ENCODE measurements at regions not wholly inside any gene's neighbourhood (a gene's known extent, or its start where the extent isn't known, plus 50 kb on each side); places are given as distances from the start of the nearest gene placed in this dataset.

GRCh38 chrX:82196866-82197265 is 995.0 kb downstream of the SH3BGRL start:
- POLR2A ChIA-PET: no interaction called here
- no peak for DNase-seq (ENCODE audit: low read depth)
- Histone ChIP-seq H3K4me3 (ENCODE audit: low read depth, low read length) (no peak overlapping the region), H3K27me3 (ENCODE audit: control insufficient read depth, insufficient read depth, low read length) (no peaks in the 10 kb centered on the region), H3K36me3 (ENCODE audit: control insufficient read depth, insufficient read depth, low read length) (no peaks in the 10 kb centered on the region)
- TF ChIP-seq, protein P1, sequence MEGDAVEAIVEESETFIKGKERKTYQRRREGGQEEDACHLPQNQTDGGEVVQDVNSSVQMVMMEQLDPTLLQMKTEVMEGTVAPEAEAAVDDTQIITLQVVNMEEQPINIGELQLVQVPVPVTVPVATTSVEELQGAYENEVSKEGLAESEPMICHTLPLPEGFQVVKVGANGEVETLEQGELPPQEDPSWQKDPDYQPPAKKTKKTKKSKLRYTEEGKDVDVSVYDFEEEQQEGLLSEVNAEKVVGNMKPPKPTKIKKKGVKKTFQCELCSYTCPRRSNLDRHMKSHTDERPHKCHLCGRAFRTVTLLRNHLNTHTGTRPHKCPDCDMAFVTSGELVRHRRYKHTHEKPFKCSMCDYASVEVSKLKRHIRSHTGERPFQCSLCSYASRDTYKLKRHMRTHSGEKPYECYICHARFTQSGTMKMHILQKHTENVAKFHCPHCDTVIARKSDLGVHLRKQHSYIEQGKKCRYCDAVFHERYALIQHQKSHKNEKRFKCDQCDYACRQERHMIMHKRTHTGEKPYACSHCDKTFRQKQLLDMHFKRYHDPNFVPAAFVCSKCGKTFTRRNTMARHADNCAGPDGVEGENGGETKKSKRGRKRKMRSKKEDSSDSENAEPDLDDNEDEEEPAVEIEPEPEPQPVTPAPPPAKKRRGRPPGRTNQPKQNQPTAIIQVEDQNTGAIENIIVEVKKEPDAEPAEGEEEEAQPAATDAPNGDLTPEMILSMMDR (IDR thresholded peaks at IDR 0.05; ENCODE audit: insufficient read depth, low read depth, low read length): no peak
- CTCF ChIA-PET: no interaction called here

- POLR2A ChIA-PET: no interaction called here
- Histone ChIP-seq H3K4me3 (ENCODE audit: low read depth, low read length) (no peak overlapping the region), H3K27me3 (ENCODE audit: control insufficient read depth, insufficient read depth, low read length) (no peaks in the 10 kb centered on the region), H3K36me3 (ENCODE audit: control insufficient read depth, insufficient read depth, low read length) (no peaks in the 10 kb centered on the region)
- CTCF ChIA-PET: no interaction called here
- DNase-seq (ENCODE audit: low read depth): no peak
- TF ChIP-seq, protein P1 (IDR thresholded peaks at IDR 0.05; ENCODE audit: insufficient read depth, low read depth, low read length): no peak
These were observed 1007.1 kb downstream of the SH3BGRL start for GRCh38 chrX:82208975-82209374.

DNA sequence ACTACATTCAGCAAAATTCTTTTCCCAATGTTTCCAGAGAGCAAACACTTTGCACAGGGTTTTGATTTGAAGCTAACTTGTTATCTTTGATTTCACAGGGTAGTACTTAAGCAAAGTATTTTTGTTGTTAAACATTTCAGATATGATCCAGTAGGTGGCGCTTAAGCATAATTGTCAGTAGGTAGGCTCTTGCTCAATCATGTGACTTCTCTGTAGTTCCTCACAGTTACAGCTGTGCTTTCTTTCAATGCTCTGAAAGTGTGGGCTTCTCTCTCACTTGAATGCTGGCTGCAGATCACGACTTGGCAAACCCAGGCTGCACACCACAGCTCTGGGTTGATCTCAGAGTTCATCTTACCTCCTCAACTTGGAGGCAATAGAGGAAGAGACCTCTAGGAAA is 1016.5 kb downstream of the SH3BGRL start:
- Histone ChIP-seq H3K4me3 (ENCODE audit: low read depth, low read length) (no peak overlapping the region), H3K36me3 (ENCODE audit: control insufficient read depth, insufficient read depth, low read length) (no peaks in the 10 kb centered on the region), H3K27me3 (ENCODE audit: control insufficient read depth, insufficient read depth, low read length) (no peaks in the 10 kb centered on the region)
- DNase-seq (ENCODE audit: low read depth): no peak
- TF ChIP-seq, protein P1 (IDR thresholded peaks at IDR 0.05; ENCODE audit: insufficient read depth, low read depth, low read length): no peak
- POLR2A ChIA-PET: no interaction called here
- CTCF ChIA-PET: interaction anchor here (0.7 kb wide), 1 partner anchor 14 kb away, joined by 4 read pairs; no protein-coding TSS in a partner anchor

- no peak for DNase-seq (ENCODE audit: low read depth)
- Histone ChIP-seq H3K4me3 (ENCODE audit: low read depth, low read length) (no peak overlapping the region), H3K36me3 (ENCODE audit: control insufficient read depth, insufficient read depth, low read length) (no peaks in the 10 kb centered on the region), H3K27me3 (ENCODE audit: control insufficient read depth, insufficient read depth, low read length) (no peaks in the 10 kb centered on the region)
- ChIA-PET POLR2A (no interaction called here), CTCF (no interaction called here)
- TF ChIP-seq, protein P1 (IDR thresholded peaks at IDR 0.05; ENCODE audit: insufficient read depth, low read depth, low read length): no peak
These were observed 1017.2 kb downstream of the SH3BGRL start for GRCh38 chrX:82219129-82219528.

DNA sequence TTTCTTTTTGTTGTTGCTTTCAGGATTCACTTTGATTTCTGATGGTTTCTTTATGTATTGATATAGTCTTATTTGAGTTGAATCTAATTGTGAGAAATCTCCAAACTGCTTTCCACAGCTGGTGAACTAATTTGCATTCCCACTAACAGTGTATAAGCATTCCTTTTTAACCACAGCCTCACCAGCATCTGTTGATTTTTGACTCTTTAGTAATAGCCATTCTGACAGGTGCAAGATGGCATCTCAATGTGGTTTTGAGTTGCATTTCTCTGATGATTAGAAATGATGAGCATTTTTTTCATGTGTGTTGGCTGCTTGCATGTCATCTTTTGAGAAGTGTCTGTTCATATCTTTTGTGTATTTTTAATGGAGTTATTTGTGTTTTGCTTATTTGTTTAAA is 1023.1 kb downstream of the SH3BGRL start:
- Histone ChIP-seq H3K4me3 (ENCODE audit: low read depth, low read length) (no peak overlapping the region), H3K27me3 (ENCODE audit: control insufficient read depth, insufficient read depth, low read length) (no peaks in the 10 kb centered on the region), H3K36me3 (ENCODE audit: control insufficient read depth, insufficient read depth, low read length) (no peaks in the 10 kb centered on the region)
- TF ChIP-seq, protein P1 (IDR thresholded peaks at IDR 0.05; ENCODE audit: insufficient read depth, low read depth, low read length): no peak
- DNase-seq (ENCODE audit: low read depth): no peak
- POLR2A ChIA-PET: no interaction called here
- CTCF ChIA-PET: no interaction called here
